Duodenal mucosa (tissue), 2 donors: ENCODE measurements at regions not wholly inside any gene's neighbourhood (a gene's known extent, or its start where the extent isn't known, plus 50 kb on each side); places are given as distances from the start of the nearest gene placed in this dataset.

Experiments used
- H3K27ac ChIP-seq: one replicate; pipeline ENCODE4 v1.7.0; 2013; ENCODE audit warnings: low read depth, low read length
- H3K27me3 ChIP-seq, 2 donors: one replicate each; pipeline ENCODE4 v1.7.0; 2013; ENCODE audit warnings: low read length in 2 of 2, control low read depth in 1 of 2; ENCODE audit not compliant: insufficient read depth in 2 of 2, control insufficient read depth in 1 of 2
- H3K36me3 ChIP-seq, 2 donors: one replicate each; pipeline ENCODE4 v1.7.0; 2013; ENCODE audit warnings: low read length in 2 of 2, control low read depth in 1 of 2; ENCODE audit not compliant: insufficient read depth in 2 of 2, control insufficient read depth in 1 of 2
- H3K4me1 ChIP-seq, 2 donors: one replicate each; pipeline ENCODE4 v1.7.0; 2013; ENCODE audit warnings: low read length in 2 of 2, control low read depth in 1 of 2; ENCODE audit not compliant: insufficient read depth in 2 of 2, control insufficient read depth in 1 of 2
- H3K4me3 ChIP-seq, 2 donors: one replicate each; pipeline ENCODE4 v1.7.0; 2013; ENCODE audit warnings: low read length in 2 of 2, low read depth in 1 of 2
- H3K9ac ChIP-seq, 2 donors: one replicate each; pipeline ENCODE4 v1.7.0; 2013; ENCODE audit warnings: low read length in 2 of 2, low read depth in 1 of 2
- H3K9me3 ChIP-seq, 2 donors: one replicate each; pipeline ENCODE4 v1.7.0; 2013; ENCODE audit warnings: low read length in 2 of 2, control low read depth in 1 of 2; ENCODE audit not compliant: control insufficient read depth in 1 of 2

GRCh38 chr9:1388216-1388615 is 338.1 kb downstream of the DMRT2 start:
- Histone ChIP-seq H3K4me1 (no peaks in the 10 kb centered on the region), H3K27ac (no peak overlapping the region), H3K9ac (no peak overlapping the region)

GRCh38 chr9:1400983-1401382 is 350.8 kb downstream of the DMRT2 start:
- Histone ChIP-seq H3K9ac (no peak overlapping the region), H3K4me3 (no peak overlapping the region), H3K36me3 (no peaks in the 10 kb centered on the region), H3K27ac (no peak overlapping the region), H3K4me1 (no peaks in the 10 kb centered on the region), H3K9me3 (no peaks in the 10 kb centered on the region), H3K27me3 (no peaks in the 10 kb centered on the region)

More at GRCh38 chr9:1388216-1388615, 338.1 kb downstream of the DMRT2 start:
- Histone ChIP-seq H3K9me3 (no peaks in the 10 kb centered on the region), H3K27me3 (no peaks in the 10 kb centered on the region), H3K4me3 (no peak overlapping the region), H3K36me3 (no peaks in the 10 kb centered on the region)

- H3K9me3 ChIP-seq, result no peaks in the 10 kb centered on the region
- H3K36me3 ChIP-seq, result no peaks in the 10 kb centered on the region
- H3K4me1 ChIP-seq, result no peaks in the 10 kb centered on the region
- H3K9ac ChIP-seq, result no peak overlapping the region
- no peak overlapping the region for H3K27ac ChIP-seq
- H3K27me3 ChIP-seq, result no peaks in the 10 kb centered on the region
- no peak overlapping the region for H3K4me3 ChIP-seq
Measured at GRCh38 chr9:1404940-1405339, 354.8 kb downstream of the DMRT2 start.

- Histone ChIP-seq H3K27ac (no peak overlapping the region), H3K4me3 (no peak overlapping the region), H3K36me3 (no peaks in the 10 kb centered on the region), H3K4me1 (no peaks in the 10 kb centered on the region), H3K9ac (no peak overlapping the region), H3K27me3 (no peaks in the 10 kb centered on the region), H3K9me3 (no peaks in the 10 kb centered on the region)
Measured at GRCh38 chr9:1411826-1412225, 361.7 kb downstream of the DMRT2 start.

GRCh38 chr9:1414711-1415131 is 364.6 kb downstream of the DMRT2 start:
- no peaks in the 10 kb centered on the region for H3K4me1 ChIP-seq
- no peaks in the 10 kb centered on the region for H3K36me3 ChIP-seq
- no peak overlapping the region for H3K4me3 ChIP-seq
- H3K9ac ChIP-seq, result no peak overlapping the region
- no peak overlapping the region for H3K27ac ChIP-seq
- H3K27me3 ChIP-seq, result no peaks in the 10 kb centered on the region
- no peaks in the 10 kb centered on the region for H3K9me3 ChIP-seq

GRCh38 chr9:1415146-1415545 is 365.0 kb downstream of the DMRT2 start:
- H3K27ac ChIP-seq, result no peak overlapping the region
- no peaks in the 10 kb centered on the region for H3K9me3 ChIP-seq
- no peaks in the 10 kb centered on the region for H3K4me1 ChIP-seq
- no peak overlapping the region for H3K9ac ChIP-seq
- H3K36me3 ChIP-seq, result no peaks in the 10 kb centered on the region
- H3K27me3 ChIP-seq, result no peaks in the 10 kb centered on the region
- H3K4me3 ChIP-seq, result no peak overlapping the region

- Histone ChIP-seq H3K4me1 (no peaks in the 10 kb centered on the region), H3K9ac (no peak overlapping the region), H3K4me3 (no peak overlapping the region), H3K9me3 (no peaks in the 10 kb centered on the region), H3K36me3 (no peaks in the 10 kb centered on the region), H3K27ac (no peak overlapping the region), H3K27me3 (no peaks in the 10 kb centered on the region)
Measured at GRCh38 chr9:1416261-1416660, 366.1 kb downstream of the DMRT2 start.

- Histone ChIP-seq H3K9me3 (no peaks in the 10 kb centered on the region), H3K36me3 (no peaks in the 10 kb centered on the region), H3K9ac (no peak overlapping the region), H3K4me1 (no peaks in the 10 kb centered on the region), H3K27me3 (no peaks in the 10 kb centered on the region), H3K27ac (no peak overlapping the region), H3K4me3 (no peak overlapping the region)
Measured at GRCh38 chr9:1421436-1421835, 371.3 kb downstream of the DMRT2 start.

- Histone ChIP-seq H3K4me1 (no peaks in the 10 kb centered on the region), H3K36me3 (no peaks in the 10 kb centered on the region), H3K27ac (no peak overlapping the region), H3K9ac (no peak overlapping the region), H3K4me3 (no peak overlapping the region), H3K27me3 (no peaks in the 10 kb centered on the region), H3K9me3 (no peaks in the 10 kb centered on the region)
Measured at GRCh38 chr9:1427875-1428274, 377.7 kb downstream of the DMRT2 start.

GRCh38 chr9:1429297-1429696 is 379.1 kb downstream of the DMRT2 start:
- Histone ChIP-seq H3K27ac (no peak overlapping the region), H3K9me3 (no peaks in the 10 kb centered on the region)

GRCh38 chr9:1431461-1431860 is 381.3 kb downstream of the DMRT2 start:
- Histone ChIP-seq H3K36me3 (no peaks in the 10 kb centered on the region), H3K27ac (no peak overlapping the region), H3K27me3 (no peaks in the 10 kb centered on the region), H3K9ac (no peak overlapping the region), H3K4me3 (no peak overlapping the region), H3K9me3 (no peaks in the 10 kb centered on the region), H3K4me1 (no peaks in the 10 kb centered on the region)

More at GRCh38 chr9:1429297-1429696, 379.1 kb downstream of the DMRT2 start:
- H3K27me3 ChIP-seq, result no peaks in the 10 kb centered on the region
- H3K36me3 ChIP-seq, result no peaks in the 10 kb centered on the region
- no peaks in the 10 kb centered on the region for H3K4me1 ChIP-seq
- H3K9ac ChIP-seq, result no peak overlapping the region
- H3K4me3 ChIP-seq, result no peak overlapping the region
